T-helper 2 cell treated with Interferon-gamma antibody and Interleukin-4, amounts not matched to agents 100 ng/mL and 5 ng/mL, for 36 hours (primary cell): ENCODE measurements at regions not wholly inside any gene's neighbourhood (a gene's known extent, or its start where the extent isn't known, plus 50 kb on each side); places are given as distances from the start of the nearest gene placed in this dataset.
"Not testable (repeated sequence)": the region's sequence is repeated elsewhere in the genome, so short reads cannot be mapped to it uniquely, and the experiment has no call there.

Experiments
- intact Hi-C: fragments of 100-400 bp; cut with micrococcal nuclease; formaldehyde crosslinking; loops from one replicate; pipeline ENCODE4 v1.15.1; 2023

DNA sequence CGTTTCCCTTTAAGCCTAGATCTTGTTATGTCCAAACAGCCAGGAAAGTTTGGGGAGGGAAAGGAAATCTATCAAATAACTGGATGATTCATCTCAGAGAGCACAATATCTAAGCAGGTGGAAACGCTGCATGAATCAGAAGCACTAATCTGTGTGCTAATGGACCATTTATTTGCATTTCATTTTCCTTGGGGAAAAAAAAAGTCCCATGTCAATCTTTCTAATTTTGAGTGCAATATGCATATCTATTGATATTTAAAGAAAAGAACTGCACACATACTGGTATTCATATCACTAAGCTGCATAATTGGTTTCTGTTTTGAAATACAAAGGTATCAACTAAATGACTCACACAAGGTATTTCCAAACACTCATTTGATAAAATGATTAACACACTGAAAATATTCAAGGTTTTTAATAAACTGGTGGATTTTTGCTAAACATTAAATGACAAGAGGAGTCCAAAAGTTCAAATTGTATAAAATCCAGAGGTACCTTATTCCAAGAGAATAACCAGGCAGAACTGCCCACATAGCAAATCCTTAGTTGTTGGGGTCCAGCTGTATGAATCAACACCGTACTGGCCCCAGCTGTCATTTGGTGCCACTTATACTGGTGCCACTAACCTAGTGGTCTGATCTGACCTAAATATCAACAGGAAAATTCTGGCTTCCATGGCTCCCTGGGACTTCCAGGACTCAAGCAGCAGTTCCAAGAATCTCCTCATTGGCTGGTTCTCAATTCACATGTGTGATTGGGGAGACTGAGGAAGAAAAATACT is 122.2 kb upstream of the SP4 start:
- intact Hi-C loops: loop anchor here (5.0 kb wide), 1 partner anchor 47 kb away; no protein-coding TSS in a partner anchor

DNA sequence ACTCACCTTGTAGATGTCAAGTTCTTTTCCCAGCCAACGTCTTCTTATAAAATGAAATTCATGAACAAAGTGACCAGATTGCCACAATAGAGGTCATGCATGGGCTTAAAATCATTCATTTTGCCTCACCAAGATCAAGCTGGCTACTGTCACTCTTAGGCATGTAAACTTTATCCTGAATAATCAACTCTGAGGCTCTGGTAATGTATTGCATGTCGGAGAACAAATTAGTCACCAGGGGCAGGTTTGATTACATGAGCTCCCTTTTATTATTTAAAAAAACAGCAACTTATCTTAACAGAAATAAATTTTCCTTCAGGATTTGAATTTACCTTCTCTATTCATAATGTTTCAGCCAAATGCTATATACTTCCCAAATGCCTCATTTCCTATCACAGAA is 112.9 kb upstream of the SP4 start:
- intact Hi-C loops: no loop called here

DNA sequence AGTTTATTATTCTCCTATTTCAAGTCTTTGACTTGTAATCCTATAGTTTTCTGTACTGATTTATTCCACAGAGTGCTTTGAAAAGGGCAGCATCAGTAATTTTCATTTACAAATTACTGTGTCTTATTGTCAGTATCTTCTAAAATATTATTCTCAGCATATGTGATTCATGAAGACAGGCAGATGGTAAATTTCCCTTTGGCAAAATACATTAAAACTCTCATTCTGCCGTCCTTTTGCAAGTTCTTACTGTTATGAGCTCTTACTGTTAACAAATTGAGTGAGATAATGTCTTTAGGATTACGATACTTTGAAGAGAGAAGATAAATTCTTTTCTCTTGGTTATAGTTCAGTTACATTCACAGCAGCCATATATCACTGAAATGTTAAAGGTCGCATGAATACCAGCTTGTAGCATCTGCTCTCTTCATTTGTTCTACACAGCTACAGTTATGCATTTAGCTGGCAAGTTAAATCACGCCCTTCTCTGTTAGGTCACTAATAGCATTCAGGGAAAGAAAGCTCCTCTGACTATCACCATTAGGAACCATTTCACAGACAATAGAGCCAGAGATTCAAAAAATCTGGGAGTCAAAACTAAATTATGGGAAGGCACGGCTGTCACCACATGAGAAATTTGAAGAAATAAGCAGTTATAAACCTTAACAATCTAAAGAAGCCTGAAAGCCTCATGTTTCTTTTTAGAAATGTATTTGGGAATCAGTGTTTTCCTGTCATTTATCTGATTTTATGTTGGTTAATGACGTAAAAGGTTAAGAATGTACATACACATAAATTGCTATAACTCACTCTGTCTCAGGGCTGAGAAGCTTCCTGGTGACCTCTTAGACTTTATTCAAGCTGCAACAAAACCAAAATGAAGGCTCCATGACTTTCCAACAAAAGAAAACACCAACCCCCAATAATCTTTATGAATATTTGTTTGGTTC is 109.6 kb upstream of the SP4 start:
- intact Hi-C loops: no loop called here

DNA sequence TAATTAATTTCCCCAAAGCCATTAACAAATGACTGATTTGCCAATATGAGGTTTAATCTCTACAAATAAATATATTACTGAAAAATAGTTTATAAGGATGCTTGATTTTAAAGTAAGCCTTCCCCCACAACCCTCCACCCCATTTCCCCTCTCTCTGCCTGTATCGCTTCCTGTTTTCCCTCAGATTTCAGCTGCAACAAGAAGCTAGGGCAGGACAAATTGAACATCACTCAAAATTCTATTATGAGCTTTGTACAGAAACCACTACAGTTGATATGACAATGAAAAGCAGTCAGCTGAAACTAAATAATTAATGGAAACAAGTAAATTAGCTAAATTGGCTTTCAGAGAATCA is 109.0 kb upstream of the SP4 start:
- intact Hi-C loops: no loop called here

DNA sequence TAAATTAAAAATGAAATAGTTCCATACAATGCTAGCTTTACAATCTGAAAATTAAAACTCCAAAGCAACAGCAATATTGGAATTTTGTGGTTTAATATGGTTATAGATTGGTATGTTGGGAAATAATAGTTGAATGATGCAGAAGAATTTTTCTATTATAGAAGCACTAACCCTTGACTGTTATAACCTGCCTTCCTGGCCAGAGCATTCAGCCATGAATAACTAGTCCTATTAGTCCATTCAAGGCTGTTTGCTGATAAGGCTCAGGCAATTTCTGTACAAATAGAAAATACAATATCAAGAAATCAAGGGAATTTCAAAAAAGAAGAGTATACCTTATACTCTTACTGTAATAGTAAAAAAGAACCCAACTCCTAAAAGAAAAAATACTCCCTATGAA is 101.6 kb upstream of the SP4 start:
- intact Hi-C loops: no loop called here

DNA sequence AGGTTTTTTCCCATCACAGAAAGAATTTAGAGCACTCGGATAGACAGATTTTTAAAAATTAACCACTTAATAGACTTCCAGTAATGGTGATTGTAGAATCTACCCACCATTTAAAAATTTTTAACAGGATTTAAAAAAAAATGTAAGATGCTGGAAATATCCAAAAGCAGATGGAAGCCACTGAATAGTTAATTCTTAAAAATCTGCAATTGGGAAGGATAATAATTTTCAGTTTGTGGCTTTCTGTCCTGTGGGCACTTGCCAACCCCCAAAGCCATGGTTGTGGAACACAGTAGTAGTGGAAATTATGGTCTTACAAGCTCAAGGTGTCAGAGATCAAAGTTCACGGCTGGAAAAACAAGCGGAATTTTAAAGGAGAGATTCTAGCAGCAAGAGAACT is 101.0 kb upstream of the SP4 start:
- intact Hi-C loops: no loop called here

DNA sequence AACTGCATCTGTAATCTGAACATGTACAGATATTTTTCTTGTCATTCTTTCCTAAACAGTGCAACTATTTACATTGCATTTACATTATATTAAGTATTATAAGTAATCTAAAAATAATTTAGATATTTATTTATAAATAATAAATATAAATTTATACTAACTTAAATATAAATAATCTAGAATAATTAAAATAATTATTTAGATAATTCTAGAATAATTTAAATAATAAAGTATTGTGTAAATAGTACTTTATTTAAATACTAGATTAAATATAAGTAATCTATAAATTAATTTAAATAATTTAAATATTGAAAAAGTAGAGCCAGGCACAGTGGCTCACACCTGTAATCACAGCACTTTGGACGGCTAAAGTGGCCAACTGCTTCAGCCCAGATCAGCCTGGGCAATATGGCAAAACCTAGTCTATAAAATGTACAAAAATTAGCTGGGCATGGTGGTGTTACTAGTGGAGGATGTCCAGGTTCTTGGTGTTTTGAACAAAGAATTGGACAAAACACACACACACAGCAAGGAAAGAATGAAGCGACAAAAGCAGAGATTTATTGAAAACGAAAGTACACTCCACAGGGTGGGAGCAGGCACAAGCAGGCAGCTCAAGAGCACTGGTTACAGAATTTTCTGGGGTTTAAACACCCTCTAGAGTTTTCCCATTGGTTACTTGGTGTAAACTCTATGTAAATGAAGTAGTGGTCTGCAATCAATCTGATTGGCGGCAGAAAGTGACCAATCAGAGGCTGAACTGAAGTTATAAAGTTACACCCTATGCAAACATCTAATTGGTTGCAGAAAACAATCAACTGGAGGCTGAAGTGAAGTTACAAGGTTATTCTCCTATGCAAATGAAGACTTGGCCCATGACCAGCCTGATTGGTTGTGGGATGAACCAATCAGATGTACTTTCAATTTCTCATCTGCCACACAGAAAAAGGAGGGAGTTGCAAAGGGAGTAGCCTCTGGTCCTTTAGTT is 100.2 kb upstream of the SP4 start:
- intact Hi-C loops: no loop called here

DNA sequence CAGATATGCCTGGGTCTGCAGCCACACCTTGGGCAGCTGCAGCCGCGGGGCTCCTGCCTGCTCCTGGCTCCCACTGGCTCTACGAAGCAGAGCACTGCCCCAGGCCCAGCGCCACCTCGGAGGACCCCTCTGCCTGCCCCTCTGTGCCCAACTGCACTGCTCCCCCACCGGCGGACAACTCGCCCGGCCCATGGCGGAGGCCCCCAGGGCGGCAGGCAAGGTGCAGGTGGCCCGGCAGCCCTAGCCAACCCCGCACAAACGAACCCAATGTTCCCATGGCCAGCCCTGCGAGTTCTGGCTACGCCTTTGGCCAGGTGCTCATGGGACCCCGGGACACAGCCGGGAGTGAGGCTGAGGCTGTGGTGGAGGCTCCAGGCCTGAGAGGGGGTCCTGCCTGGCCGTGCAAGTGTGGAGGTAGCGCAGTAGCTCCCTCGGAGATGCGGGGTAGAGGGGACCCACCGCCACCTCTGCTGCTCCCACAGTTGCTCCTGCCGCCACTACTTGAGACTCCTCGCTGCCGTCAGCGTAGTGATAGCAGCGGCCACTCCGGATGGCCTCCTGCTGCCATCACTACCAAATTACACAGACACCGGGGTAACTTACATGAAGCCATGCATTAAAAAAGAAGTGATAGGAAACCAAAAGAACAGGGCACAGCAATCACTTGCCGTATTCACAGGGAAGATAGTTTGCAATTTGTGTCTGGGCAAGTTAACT is 97.3 kb upstream of the SP4 start:
- intact Hi-C loops: no loop called here

DNA sequence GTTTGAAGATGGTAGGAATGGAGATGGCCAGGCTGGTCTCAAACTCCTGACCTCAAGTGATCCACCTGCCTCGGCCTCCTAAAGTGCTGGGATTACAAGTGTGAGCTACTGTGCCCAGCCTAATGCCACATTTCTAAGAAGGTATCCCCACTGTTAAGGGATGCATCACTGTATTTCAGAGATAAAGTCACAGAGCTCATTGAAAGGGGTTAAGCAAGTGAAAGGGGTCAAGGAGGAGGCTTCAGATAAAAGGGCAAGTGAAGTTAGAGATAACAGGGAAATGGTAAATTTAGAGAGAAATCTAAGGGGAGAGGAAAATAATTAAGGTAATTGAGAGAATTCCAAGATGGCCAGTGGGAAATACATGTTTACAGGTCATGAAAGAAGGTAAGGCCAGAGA is 93.0 kb upstream of the SP4 start:
- intact Hi-C loops: loop anchor here (5.0 kb wide), 2 partner anchors 33 to 73 kb away; no protein-coding TSS in a partner anchor

DNA sequence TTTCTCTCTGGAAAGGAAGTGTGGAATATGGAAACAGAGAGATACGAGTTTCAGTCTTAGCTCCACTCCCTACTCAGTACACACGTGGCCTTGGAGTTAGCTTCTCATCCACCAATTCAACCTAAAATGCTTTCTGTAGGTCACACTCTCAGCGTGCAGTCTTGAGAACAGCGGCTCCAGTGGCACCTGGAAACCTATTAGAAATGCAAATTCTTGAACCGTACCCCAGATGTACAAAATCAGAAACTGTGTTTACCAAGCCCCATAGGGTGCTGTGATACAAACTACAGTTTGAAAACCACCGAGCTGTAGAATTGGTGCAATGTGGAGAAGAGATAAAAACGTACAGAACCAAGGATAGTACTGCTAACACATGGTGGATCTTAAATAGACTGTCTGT is 91.1 kb upstream of the SP4 start:
- intact Hi-C loops: loop anchor here (5.0 kb wide), 2 partner anchors 34 to 74 kb away; no protein-coding TSS in a partner anchor

DNA sequence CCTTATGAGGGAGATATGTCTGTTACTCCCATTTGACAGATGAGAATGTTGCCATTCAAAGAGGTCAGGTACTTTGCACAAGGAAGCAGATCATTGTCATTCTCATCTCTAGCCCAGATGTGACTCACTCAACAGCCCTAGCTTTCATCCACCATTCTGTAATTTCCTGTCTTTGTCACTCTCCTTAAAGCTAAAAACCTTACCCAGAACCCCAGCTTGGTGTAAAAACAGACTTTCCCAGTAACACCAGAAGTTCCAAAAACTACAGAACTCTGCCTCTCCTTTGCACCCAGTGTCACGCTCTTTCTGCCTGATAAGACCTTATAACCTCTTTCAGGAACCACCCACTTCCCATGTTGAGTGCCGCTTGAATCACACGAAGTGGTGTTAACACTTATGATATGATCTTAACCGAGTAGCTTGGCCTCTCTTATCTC is 89.1 kb upstream of the SP4 start:
- intact Hi-C loops: loop anchor here (1.0 to 5.0 kb wide), 6 partner anchors 17 to 89 kb away; no protein-coding TSS in a partner anchor

DNA sequence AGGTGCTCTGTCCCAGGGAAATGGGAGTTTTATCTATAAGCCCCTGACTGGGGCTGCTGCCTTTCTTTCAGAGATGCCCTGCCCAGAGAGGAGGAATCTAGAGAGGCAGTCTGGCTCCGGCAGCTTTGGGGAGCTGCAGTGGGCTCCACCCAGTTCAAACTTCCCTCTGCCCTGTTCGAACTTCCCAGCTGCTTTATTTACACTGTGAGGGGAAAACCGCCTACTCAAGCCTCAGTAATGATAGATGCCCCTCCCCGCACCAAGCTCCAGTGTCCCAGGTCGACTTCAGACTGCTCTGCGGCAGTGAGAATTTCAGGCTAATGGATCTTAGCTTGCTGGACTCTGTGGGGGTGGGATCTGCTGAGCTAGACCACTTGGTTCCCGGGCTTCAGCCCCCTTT is 83.0 kb upstream of the SP4 start:
- intact Hi-C loops: not testable (repeated sequence)

DNA sequence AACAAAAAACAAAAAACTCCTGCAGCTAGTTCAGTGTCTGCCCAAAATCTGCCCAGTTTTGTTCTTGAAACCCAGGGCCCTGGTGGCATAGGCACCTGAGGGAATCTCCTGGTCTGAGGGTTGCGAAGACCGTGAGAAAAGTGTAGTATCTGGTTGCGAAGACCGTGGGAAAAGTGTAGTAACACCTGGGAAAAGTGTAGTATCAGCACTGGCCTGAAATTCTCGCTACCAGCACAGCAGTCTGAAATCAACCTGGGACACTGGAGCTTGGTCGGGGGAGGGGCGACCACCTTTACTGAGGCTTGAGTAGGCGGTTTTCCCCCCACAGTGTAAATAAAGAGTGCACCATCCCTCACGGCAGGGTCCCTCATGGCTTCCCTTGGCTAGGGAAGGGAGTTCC is 82.5 kb upstream of the SP4 start:
- intact Hi-C loops: no loop called here

DNA sequence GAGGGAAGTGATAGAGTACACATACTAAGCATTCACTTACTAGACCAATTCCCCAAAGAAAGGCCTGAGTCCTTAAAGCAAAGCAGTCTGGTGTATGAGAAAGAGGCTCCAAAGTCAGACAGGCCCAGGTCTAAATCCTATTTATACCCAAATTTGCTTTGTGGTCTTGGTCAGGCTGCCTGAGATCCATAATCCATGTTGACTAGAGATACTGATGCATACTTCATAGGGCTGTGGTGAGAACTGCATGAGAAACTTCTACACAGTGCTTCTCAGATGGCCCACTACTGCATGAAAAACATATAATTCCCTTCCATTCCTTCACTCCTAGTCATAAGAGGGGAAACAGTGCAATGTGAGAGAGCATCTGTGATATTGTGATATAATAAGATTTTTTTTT is 81.6 kb upstream of the SP4 start:
- intact Hi-C loops: no loop called here

DNA sequence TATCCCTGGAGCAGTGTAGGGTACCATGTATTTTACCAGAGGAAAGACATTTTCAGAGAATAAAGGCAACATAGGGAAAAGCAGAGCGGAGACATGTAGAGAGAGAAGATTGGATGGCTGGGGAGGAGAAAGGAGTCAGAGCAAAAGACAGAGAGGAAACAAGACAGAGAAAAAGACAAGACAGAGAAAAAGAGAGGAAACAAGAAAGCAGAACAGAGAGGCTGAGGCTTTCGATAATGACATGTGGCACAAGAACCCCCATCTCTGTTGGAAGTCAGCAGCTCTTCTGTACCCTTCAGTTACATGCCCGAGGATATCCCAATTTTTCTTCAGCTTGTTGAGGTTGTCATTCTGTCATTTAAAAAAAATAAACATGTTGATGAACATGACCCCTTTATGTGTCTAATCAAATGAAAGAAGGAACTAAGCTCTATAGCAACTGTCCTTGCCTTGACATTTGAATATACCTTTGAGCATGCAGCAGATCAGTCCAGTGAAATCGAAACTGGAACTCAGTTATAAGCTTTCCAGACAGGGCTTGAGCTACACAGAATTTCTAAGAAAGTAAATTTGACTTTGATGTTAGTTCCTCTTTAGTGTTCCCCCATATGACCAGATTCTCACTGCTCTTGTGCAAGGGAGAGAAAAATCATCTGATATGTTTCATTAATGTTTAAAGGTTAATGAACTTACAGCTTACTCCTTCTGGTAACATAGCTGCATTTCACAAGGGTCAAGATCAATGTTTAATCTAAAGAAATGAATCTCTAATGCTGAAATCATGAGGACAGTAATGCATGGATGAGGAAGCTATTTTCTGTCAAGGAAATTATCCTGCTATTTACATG is 75.1 kb upstream of the SP4 start:
- intact Hi-C loops: loop anchor here (1.0 to 5.0 kb wide), 2 partner anchors 9 to 45 kb away; no protein-coding TSS in a partner anchor

DNA sequence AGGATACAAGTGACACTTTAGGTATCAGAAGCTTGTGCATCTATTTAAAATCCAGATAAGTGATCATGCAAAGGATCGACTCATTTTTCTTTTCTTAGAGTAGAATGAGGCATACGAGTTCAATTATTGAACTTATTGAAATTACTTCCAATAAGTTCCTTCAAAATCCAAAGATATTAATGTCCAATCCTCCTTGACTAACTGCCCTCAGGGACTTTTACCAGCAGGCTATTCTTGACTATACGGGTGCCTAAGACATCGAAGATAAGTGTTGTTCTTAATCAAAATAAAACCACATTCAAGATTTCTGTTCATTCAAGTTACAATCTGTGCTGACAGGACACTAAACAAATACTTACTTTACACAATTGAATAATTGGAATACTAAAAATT is 74.5 kb upstream of the SP4 start:
- intact Hi-C loops: loop anchor here (1.0 to 5.0 kb wide), 2 partner anchors 8 to 46 kb away; no protein-coding TSS in a partner anchor

DNA sequence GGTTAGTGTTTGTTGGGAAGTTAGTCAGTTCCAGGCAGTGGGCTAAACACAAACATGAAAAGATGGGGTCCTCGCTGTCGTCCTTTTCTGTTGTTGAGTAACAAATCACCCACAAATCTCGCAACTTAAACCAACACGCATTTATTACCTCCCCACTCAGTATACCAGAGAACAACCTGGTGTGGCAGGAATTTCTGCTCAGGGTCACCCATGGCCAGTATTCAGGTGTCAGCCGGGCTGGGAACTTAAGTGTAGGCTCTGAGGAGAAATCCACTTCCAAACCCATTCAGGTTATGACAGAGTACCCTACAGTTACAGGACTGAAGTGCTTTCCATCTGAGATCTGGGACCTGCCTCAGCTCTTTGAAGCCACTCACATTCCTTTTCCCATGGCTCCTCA is 73.6 kb upstream of the SP4 start:
- intact Hi-C loops: loop anchor here (5.0 kb wide), 1 partner anchor 47 kb away; no protein-coding TSS in a partner anchor

DNA sequence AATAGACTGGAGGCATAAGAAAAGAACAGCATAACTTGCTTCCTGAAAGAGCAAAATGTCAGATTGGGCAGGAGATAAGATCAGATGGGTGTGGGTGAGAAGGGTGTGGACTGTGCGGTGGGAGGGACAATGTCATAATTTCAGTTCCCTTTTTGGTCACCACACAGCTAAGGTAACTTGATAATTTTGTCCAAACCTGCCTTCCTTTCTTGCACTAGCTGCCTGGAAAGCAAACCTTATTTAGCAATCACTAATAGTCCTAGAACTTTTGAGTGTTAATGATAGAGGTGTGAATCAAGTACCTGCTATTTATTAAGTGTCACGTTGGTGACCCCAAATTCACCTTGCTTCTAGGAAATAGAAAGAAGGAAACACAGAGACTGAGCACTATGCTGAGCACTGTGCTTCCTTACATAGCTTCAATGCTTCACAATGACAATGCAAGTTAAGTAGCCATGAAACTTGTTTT is 72.4 kb upstream of the SP4 start:
- intact Hi-C loops: loop anchor here (1.0 to 5.0 kb wide), 5 partner anchors 11 to 587 kb away; no protein-coding TSS in a partner anchor

DNA sequence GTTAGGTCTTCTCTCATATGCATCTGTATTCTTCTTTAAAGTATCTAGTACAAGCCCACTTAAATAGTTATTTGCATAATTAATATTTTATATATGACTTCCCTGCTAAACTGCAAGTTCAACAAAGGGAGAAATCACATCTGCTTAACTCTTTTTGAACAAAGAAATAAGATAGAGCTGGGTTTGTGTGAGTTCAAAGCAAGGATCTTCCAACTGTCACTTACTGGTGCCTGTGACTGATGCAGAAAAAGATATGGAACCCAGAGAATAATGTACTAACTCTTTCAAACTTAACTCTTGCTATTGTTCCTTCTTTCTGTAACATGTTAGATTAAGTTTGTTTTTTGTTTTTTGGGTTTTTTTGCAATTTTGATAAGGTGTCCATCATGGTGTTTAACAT is 71.3 kb upstream of the SP4 start:
- intact Hi-C loops: loop anchor here (5.0 kb wide), 1 partner anchor 586 kb away; no protein-coding TSS in a partner anchor
